NOMO-1 treated with dmso at 0.1 percent for 144 hours (cell line): ENCODE measurements at regions not wholly inside any gene's neighbourhood (a gene's known extent, or its start where the extent isn't known, plus 50 kb on each side); places are given as distances from the start of the nearest gene placed in this dataset.
A peak's percentile ranks its signal among the peaks of the same experiment; 100 is the strongest.

Experiments
- DNase-seq: peaks from one replicate; lab custom pipeline; 2025; ENCODE audit not compliant: unreplicated experiment; lab: John Stamatoyannopoulos, UW

GRCh38 chr18:61989138-61989537 is 96.3 kb upstream of the RNF152 start:
- DNase-seq = no peak

GRCh38 chr18:61988100-61988499 is 95.3 kb upstream of the RNF152 start:
- DNase-seq = no peak

DNA sequence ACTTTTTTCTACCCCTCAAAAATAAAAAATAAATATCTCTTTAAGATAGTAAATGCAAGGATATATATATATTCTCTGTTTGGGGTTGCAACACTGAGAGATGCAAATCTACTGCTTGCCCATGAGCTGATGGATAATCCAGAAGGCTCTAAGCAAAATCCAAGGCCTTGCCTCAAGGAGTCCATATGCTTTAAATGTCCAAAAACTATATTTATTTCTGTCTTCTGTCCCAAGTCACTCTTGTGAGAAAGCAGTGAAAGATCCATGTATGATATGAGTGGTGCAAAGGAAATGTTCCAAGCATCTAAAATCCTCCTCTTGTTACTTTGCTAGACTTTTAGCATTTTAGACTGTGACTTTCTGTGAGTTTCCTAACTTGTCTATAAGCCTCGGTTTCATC is 92.9 kb upstream of the RNF152 start:
- no peak for DNase-seq

DNA sequence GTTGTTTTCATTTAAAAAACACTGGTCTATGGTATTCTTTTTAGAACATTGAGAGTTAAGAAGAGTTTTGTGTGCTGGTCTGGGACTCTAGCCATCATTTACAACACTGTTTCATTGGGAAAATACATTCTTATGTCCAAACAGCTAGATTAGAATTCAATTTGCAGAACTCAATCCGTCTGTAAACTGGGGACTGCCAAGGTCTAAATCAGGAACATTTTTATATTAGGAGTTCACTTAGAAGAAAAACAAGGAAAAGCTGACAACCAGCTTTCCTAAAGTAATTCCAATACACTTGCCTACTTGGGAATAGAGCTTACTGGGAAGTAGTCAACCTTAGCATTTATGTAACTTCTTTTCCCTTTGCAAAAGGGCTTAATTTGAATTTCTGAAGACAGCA is 91.5 kb upstream of the RNF152 start:
- no peak for DNase-seq

DNA sequence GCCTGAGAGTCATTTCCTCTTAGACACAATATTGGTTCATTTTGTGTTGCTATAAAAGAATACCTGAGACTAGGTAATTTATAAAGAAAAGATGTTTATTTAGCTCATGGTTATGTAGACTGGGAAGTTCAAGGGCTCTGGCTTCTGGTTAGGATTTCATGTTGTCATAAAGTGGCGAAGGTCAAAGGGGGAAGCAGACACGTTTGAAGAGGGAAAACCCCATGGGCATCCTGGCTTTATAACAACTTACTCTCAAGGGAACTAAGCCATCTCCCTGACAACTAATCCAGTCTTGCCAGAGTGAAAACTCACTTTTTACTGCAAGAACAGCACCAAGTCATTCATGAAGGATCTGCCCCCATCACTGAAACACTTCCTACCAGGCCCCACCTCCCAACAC is 89.7 kb upstream of the RNF152 start:
- DNase-seq = no peak

DNA sequence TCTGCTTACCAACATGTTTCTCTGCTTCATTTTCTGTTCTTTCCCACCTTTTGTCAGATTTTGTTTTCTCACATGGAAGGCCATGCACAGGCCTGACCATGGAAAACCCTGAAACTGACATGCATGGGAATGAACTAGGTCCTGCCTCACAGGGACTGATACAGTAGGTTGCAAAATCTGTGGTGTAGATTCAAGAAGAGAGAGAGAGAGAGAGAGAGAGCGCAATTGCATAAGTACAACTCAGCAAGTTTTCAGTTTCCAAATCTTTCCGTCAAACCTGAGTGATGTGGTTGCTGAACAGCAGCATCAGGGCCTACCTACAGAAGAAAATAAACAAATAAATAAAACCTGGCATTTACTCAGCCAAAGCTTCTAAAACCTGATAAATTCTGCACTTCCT is 87.5 kb upstream of the RNF152 start:
- peak; percentile 59 for DNase-seq

- DNase-seq = no peak
These were observed 82.9 kb upstream of the RNF152 start for GRCh38 chr18:61975526-61976326.

DNA sequence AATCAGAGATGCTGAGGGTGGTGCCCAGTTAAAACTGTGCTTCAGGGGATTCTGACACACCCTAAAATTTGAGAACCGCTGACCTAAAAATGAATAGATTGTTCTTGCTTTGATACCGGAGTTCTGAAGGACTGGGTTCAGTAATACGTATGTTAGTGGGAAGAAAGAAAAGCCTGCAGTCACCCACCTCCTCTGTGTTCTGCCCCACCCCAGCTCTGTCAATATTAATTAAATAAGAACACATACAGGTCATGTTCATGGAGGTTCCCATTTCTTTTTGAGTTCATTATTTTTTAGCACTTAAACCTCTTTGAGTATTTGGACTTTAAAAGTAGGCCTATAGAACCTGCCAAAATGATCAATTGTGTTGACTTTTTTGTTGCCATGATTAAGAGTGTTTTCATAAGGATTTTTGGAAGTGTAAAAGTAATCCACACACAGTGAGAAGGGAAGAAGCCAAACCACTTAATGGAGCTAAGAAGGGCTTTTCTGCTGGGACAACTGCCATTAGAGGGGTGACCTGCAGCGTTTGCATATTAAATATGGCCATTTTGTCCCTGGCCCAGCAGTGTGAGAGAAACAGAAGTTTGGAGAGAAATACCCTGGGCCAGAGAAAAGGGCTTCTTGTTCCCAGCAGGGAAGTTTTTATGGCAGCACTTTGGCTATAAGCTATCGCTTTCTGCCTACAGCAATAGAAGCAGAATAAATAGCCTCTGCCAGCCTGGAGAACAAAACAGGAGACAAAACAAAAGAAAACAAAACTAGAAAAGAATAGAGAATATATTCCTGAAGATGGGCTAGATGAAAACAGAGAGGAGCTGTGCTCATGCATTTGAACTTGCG is 80.7 kb upstream of the RNF152 start:
- DNase-seq = no peak

DNA sequence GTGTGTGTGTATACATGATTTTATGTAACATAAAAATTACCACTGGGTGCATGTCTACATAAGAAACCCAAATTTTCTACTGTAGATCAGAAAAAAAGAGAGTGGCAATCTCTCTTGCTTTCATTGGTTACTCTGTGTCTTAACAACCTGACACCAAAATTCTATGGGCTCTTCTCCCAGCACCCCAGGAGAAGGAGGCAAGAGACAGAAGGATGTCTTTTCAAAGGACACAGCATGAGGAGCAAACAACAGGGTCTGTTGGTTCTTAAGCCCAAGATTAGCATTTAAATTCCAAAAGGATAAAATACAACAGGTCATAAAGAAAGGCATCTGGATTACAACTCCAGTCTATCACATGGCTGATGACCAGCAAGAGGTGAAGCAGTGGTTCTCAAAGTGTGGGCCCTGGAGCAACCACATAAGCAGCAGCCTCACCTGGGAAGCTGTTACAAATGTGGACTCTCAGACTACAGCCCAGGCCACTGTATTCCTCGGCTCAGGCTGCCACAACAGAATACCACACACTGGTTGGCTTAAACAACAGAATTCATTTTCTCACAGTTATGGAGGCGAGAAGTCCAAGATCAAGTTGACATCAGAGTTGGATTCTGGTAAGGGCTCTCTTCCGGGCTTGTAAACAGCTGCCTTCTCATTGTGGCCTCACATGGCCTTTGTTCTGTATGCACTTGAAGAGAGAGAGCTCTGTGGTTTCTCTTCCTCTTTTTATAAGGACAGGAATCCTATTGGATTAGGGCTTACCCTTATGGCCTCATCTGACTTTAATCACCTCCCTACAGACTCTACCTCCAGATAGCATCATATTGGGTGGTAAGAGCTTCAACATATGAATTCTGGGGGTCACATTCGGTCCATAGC is 79.8 kb upstream of the RNF152 start:
- peak; percentile 40 for DNase-seq

GRCh38 chr18:61967252-61967891 is 74.6 kb upstream of the RNF152 start:
- no peak for DNase-seq

GRCh38 chr18:61965311-61965710 is 72.5 kb upstream of the RNF152 start:
- DNase-seq = no peak

DNA sequence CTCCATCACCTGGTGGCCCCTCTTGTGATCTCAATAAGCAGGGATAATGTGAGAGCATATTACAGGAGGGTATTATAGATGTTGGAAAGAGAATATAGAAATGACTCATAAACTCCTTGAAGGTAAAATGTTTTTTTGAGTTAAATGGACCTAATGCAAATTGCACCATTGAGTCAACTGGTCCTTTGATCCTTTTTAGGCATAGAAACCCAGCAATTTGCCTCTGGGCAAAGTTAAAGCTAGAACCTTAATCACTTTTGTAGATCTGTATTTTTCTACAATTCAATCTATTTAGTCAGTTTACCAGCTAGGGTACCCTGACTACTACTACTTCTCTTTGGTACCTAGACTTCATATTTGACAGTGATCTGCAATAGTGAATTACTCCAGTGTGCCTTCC is 71.8 kb upstream of the RNF152 start:
- no peak for DNase-seq

DNA sequence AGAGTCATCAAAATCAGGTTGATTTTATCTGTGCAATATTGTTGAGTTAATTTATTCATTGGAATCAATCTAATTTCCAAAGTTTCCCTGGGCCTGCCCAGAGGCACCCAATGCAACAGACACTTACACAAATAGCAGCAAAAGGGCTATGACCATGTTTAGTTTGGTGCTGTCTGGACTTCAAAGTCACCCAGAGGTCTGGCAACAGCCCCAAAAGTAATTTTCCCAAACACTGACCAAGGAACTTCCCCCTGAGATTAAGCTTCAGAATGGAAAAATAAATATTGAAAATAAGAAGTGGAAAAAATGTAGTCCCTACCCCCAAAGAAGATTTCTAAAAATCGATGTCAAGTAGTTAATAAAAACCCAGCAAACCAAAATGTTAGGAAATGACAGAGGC is 70.9 kb upstream of the RNF152 start:
- DNase-seq = no peak

- DNase-seq = no peak
These were observed 65.2 kb upstream of the RNF152 start for GRCh38 chr18:61957801-61958516.

- DNase-seq = no peak
These were observed 62.8 kb upstream of the RNF152 start for GRCh38 chr18:61955644-61956043.

- no peak for DNase-seq
These were observed 61.4 kb upstream of the RNF152 start for GRCh38 chr18:61954096-61954746.

DNA sequence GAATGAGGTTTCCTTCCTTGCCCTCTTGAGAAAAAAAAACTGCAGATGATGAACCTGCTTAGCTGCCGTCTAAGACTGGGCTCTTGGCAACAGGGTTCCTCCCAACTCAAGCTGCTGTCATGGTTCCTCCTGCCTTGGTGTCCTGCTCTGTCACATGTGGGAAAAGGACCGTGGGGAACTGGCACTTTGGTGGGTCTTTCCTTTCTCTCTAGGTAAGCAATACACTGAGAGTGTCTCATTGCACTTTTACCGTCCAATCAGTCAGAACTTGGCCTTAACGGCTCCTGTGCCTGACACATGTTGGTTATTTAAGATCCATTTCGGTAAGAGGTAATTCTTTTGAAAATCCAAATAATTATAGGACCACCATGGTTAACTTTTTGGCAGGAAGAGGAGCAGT is 60.8 kb upstream of the RNF152 start:
- no peak for DNase-seq

DNA sequence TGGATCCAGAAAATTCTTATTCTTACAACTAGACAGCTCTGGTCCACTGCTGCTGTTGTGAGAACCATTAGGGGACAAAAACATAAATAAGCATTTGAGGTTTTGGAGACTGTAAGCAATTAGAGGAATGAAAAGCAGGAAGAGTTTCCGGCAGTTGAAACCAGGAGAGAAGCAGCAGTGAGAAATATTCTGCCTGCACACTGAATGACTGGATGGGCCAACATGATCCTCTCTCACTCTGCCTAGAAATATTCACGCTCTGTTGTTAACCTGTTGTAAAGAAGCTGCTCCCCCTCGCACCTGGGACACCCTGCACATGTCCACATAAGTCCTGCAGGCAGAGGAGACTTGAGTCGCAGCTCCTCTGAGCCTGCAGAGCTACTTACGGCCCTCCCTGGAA is 60.4 kb upstream of the RNF152 start:
- no peak for DNase-seq

DNA sequence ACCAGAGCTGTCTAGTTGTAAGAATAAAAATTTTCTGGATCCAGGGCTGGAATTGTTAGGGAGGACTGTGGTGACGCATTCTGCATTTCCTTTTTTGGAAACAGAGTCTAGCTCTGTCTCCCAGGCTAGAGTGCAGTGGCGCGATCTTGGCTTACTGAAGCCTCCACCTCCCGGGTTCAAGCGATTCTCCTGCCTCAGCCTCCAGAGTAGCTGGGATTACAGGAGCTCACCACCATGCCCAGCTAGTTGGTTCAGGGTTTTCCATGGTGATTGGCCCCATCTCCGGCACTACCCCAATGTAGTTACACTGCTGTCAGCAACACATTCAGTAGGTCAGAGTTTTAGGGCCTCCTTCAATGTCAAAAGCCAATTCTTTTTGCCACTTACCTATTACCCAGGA is 58.6 kb upstream of the RNF152 start:
- DNase-seq = no peak

GRCh38 chr18:61950371-61950770 is 57.6 kb upstream of the RNF152 start:
- no peak for DNase-seq
